ENCODE measurements at regions not wholly inside any gene's neighbourhood (a gene's known extent, or its start where the extent isn't known, plus 50 kb on each side); places are given as distances from the start of the nearest gene placed in this dataset.
A peak's percentile ranks its signal among the peaks of the same experiment; 100 is the strongest.

GRCh38 chr3:168622795-168623194 lies 527.1 kb upstream of the GOLIM4 start (continued):
- TF ChIP-seq TMF1 (CRISPR knock-in tag; IDR thresholded peaks at IDR 0.05; ENCODE audit: low read depth) (no peak), NFKBIZ (CRISPR knock-in tag; IDR thresholded peaks at IDR 0.05) (no peak), HES4 (CRISPR knock-in tag; IDR thresholded peaks at IDR 0.05; ENCODE audit: borderline replicate concordance) (no peak), RARG (CRISPR knock-in tag; IDR thresholded peaks at IDR 0.05; ENCODE audit: low read depth) (no peak)

GRCh38 chr3:168620854-168621253 lies 525.1 kb upstream of the GOLIM4 start:
- intact Hi-C loops (cut with micrococcal nuclease; ENCODE audit: unreplicated experiment): loop anchor here (1.0 to 2.0 kb wide), 4 partner anchors 110 to 410 kb away; no protein-coding TSS in a partner anchor
- FAIRE-seq: peak; percentile 42
- TF ChIP-seq ZNF7 (CRISPR knock-in tag; IDR thresholded peaks at IDR 0.05) (no peak), DMAP1 (CRISPR knock-in tag; IDR thresholded peaks at IDR 0.05) (no peak), ZNF512B (CRISPR knock-in tag; IDR thresholded peaks at IDR 0.05; ENCODE audit: borderline replicate concordance) (no peak), SMARCE1 (IDR thresholded peaks at IDR 0.05; ENCODE audit: borderline replicate concordance) (no peak), STAG1 (CRISPR knock-in tag; IDR thresholded peaks at IDR 0.05) (peak; percentile 86), FOXP1 (IDR thresholded peaks at IDR 0.05) (no peak), FOXP1 (CRISPR knock-in tag; IDR thresholded peaks at IDR 0.05) (no peak), HNF1A (IDR thresholded peaks at IDR 0.05; ENCODE audit: low read depth) (no peak), HNF1A (CRISPR knock-in tag; IDR thresholded peaks at IDR 0.05; ENCODE audit: borderline replicate concordance) (no peak), NFIC (IDR thresholded peaks at IDR 0.05; ENCODE audit: low read length) (no peak), ZNF576 (CRISPR knock-in tag; IDR thresholded peaks at IDR 0.05) (peak; percentile 52; the same call in 1 of the 2 replicates), ZMAT3 (CRISPR knock-in tag; conservative IDR thresholded peaks at IDR 0.05) (no peak), NR2C2 (CRISPR knock-in tag; IDR thresholded peaks at IDR 0.05; ENCODE audit: borderline replicate concordance) (no peak)

More at GRCh38 chr3:168620854-168621253, 525.1 kb upstream of the GOLIM4 start:
- H3K9me3 ChIP-seq (ENCODE audit: low read length): no peaks in the 10 kb centered on the region
- H4K20me1 ChIP-seq (ENCODE audit: insufficient read depth, low read length): no peaks in the 10 kb centered on the region
- no peaks in the 10 kb centered on the region for H3K4me1 ChIP-seq (ENCODE audit: insufficient read depth, low read length)
- no peak overlapping the region for H3K9ac ChIP-seq (ENCODE audit: insufficient read depth, low read depth, low read length)
- H3K4me3 ChIP-seq (replicated peaks in 1 of 3; ENCODE audit: insufficient read depth in 1 of 3, low read depth in 2 of 3, low read length in 3 of 3): no peak overlapping the region
- ChIA-PET POLR2A (no interaction called here), CTCF (ENCODE audit: low intra/inter-chr PET ratio, low total read pairs) (interaction anchor here (1.7 to 2.1 kb wide), 2 partner anchors 110 to 410 kb away, joined by 13 to 32 read pairs; no protein-coding TSS in a partner anchor)
- no peaks in the 10 kb centered on the region for H3K27me3 ChIP-seq (ENCODE audit: control insufficient read depth in 1 of 2, insufficient read depth in 2 of 2, low read length in 2 of 2)
- DNase-seq (ENCODE audit: low spot score) (peak; percentile 41), ATAC-seq (peak; percentile 100)
- H2AFZ ChIP-seq (ENCODE audit: low read length): no peak overlapping the region
- no peaks in the 10 kb centered on the region for H3K79me2 ChIP-seq (ENCODE audit: insufficient read depth, low read length)
- no peaks in the 10 kb centered on the region for H3K36me3 ChIP-seq (replicated peaks in 1 of 2; ENCODE audit: control insufficient read depth in 1 of 2, insufficient read depth in 2 of 2, low read length in 2 of 2)
- WGBS (ENCODE audit: low lambda C conversion rate): 1% methylated on average over 4 of the region's 5 CpGs
- no TSS peak for BruUV-seq (replicated peaks)
- H3K4me2 ChIP-seq (ENCODE audit: low read depth, low read length): no peak overlapping the region
- H3K27ac ChIP-seq (ENCODE audit: extremely low read length, insufficient read depth, low read length): no peak overlapping the region
- in situ Hi-C loops (cut with HindIII; ENCODE audit: extremely low pct_ligation_motif_present, low pct_unique_long_range_greater_than_20kb): no loop called here
